ENCODE measurements at regions not wholly inside any gene's neighbourhood (a gene's known extent, or its start where the extent isn't known, plus 50 kb on each side); places are given as distances from the start of the nearest gene placed in this dataset.
A peak's percentile ranks its signal among the peaks of the same experiment; 100 is the strongest.

GRCh38 chr10:6667679-6668270 lies 87.7 kb upstream of the PRKCQ start:
- DNase-seq, result peak; percentile 78

GRCh38 chr10:6667150-6667549 lies 87.1 kb upstream of the PRKCQ start:
- DNase-seq, result no peak

GRCh38 chr10:6665847-6666246 lies 85.8 kb upstream of the PRKCQ start:
- DNase-seq, result peak; percentile 23

GRCh38 chr10:6660460-6660859 lies 80.4 kb upstream of the PRKCQ start:
- DNase-seq, result no peak

- DNase-seq, result no peak
Observed at GRCh38 chr10:6659451-6659850, 79.4 kb upstream of the PRKCQ start.

GRCh38 chr10:6657669-6658068 lies 77.6 kb upstream of the PRKCQ start:
- no peak for DNase-seq

- DNase-seq, result peak; percentile 30
Observed at GRCh38 chr10:6657196-6657595, 77.1 kb upstream of the PRKCQ start.

- peak; percentile 19 for DNase-seq
Observed at GRCh38 chr10:6654571-6654970, 74.5 kb upstream of the PRKCQ start.

GRCh38 chr10:6650586-6650985 lies 70.5 kb upstream of the PRKCQ start:
- DNase-seq, result no peak

- DNase-seq, result no peak
Observed at GRCh38 chr10:6649903-6650302, 69.8 kb upstream of the PRKCQ start.

- DNase-seq, result no peak
Observed at GRCh38 chr10:6648894-6649720, 69.0 kb upstream of the PRKCQ start.

GRCh38 chr10:6647811-6648526 lies 67.9 kb upstream of the PRKCQ start:
- DNase-seq, result peak; percentile 80

- no peak for DNase-seq
Observed at GRCh38 chr10:6643962-6644361, 63.9 kb upstream of the PRKCQ start.

- no peak for DNase-seq
Observed at GRCh38 chr10:6642876-6643275, 62.8 kb upstream of the PRKCQ start.

GRCh38 chr10:6640433-6641040 lies 60.5 kb upstream of the PRKCQ start:
- no peak for DNase-seq

- DNase-seq, result no peak
Observed at GRCh38 chr10:6637053-6637452, 57.0 kb upstream of the PRKCQ start.

- no peak for DNase-seq
Observed at GRCh38 chr10:6635784-6636183, 55.7 kb upstream of the PRKCQ start.
